PC-3 (cell line): ENCODE measurements at regions not wholly inside any gene's neighbourhood (a gene's known extent, or its start where the extent isn't known, plus 50 kb on each side); places are given as distances from the start of the nearest gene placed in this dataset.

Experiments
- ATAC-seq: fragments of 200-7000 bp; cut with Tn5 transposase; 2 replicates; pipeline ENCODE4 v1.9.1; 2020; ENCODE audit warnings: mild to moderate bottlenecking, moderate library complexity
- BruUV-seq: library from RNA; stranded (reverse); fragments of 400-500 nt; replicated peaks from 2 replicates; lab custom pipeline; 2021; lab: Mats Ljungman, UMichigan
- CTCF ChIA-PET: fragments of 300-600 bp; sonication (Branson Sonifier 250); formaldehyde crosslinking; loops from one replicate; lab custom pipeline; 2022; ENCODE audit warnings: antibody characterized with exemption; lab: Charles Lee
- POLR2A ChIA-PET: fragments of 300-600 bp; sonication (Branson Sonifier 250); formaldehyde crosslinking; loops from one replicate; lab custom pipeline; 2022; ENCODE audit warnings: antibody characterized with exemption; ENCODE audit not compliant: unreplicated experiment; lab: Charles Lee
- DNase-seq: peaks from one replicate; pipeline ENCODE4 v3.0.0-alpha.2; 2015
- H2AFZ ChIP-seq: fragments of 300-600 bp; sonication (generic); 2 replicates; pipeline ENCODE4 v1.6.0; 2016; ENCODE audit warnings: antibody characterized with exemption, low read length
- H3F3A ChIP-seq: fragments of 300-600 bp; sonication (generic); one replicate; pipeline ENCODE4 v1.6.0; 2017; ENCODE audit warnings: antibody characterized with exemption, low read length, control low read depth, mild to moderate bottlenecking; ENCODE audit not compliant: unreplicated experiment
- H3K27ac ChIP-seq: fragments of 300-600 bp; sonication (generic); 2 replicates; pipeline ENCODE4 v1.5.1; 2016; ENCODE audit warnings: mild to moderate bottlenecking, low read length
- H3K27me3 ChIP-seq: fragments of 300-600 bp; sonication (generic); 2 replicates; pipeline ENCODE4 v1.6.1; 2016; ENCODE audit warnings: low read length, mixed read lengths
- H3K36me3 ChIP-seq: fragments of 300-600 bp; sonication (generic); 2 replicates; pipeline ENCODE4 v1.6.1; 2016; ENCODE audit warnings: low read depth, mixed run types, low read length, mixed read lengths
- H3K4me1 ChIP-seq: fragments of 300-600 bp; sonication (generic); 2 replicates; pipeline ENCODE4 v1.5.1; 2016; ENCODE audit warnings: low read length; ENCODE audit not compliant: insufficient read depth
- H3K4me2 ChIP-seq: fragments of 300-600 bp; sonication (generic); 2 replicates; pipeline ENCODE4 v1.6.0; 2016; ENCODE audit warnings: low read length
- H3K4me3 ChIP-seq: fragments of 300-600 bp; sonication (generic); 2 replicates; pipeline ENCODE4 v1.5.1; 2016; ENCODE audit warnings: mild to moderate bottlenecking, low read length, mixed read lengths
- H3K79me2 ChIP-seq: fragments of 300-600 bp; sonication (generic); 2 replicates; pipeline ENCODE4 v1.6.1; 2017; ENCODE audit warnings: low read length, mixed read lengths
- H3K9ac ChIP-seq: fragments of 300-600 bp; sonication (generic); 2 replicates; pipeline ENCODE4 v1.6.0; 2016; ENCODE audit warnings: mild to moderate bottlenecking, low read length
- H3K9me2 ChIP-seq: fragments of 300-600 bp; sonication (generic); replicated peaks from 2 replicates; pipeline ENCODE4 v1.6.1; 2016; ENCODE audit warnings: mixed run types, low read length, mixed read lengths
- H3K9me3 ChIP-seq: fragments of 300-600 bp; sonication (generic); 2 replicates; pipeline ENCODE4 v1.6.1; 2016; ENCODE audit warnings: low read length, mixed read lengths
- H4K20me1 ChIP-seq: fragments of 300-600 bp; sonication (generic); 2 replicates; pipeline ENCODE4 v1.6.1; 2016; ENCODE audit warnings: low read length, mixed read lengths
- CTCF ChIP-seq: fragments of 300-600 bp; sonication (generic); conservative IDR thresholded peaks from 2 replicates; pipeline ENCODE4 v1.5.1; 2017; ENCODE audit warnings: antibody characterized with exemption, low read depth, mild to moderate bottlenecking, low read length
- EZH2 ChIP-seq: fragments of 300-600 bp; sonication (generic); IDR thresholded peaks from one replicate; pipeline ENCODE4 v1.6.1; 2017; ENCODE audit warnings: antibody characterized with exemption, mild to moderate bottlenecking, low read length; ENCODE audit not compliant: unreplicated experiment
- EZH2phosphoT487 ChIP-seq: fragments of 300-600 bp; sonication (generic); IDR thresholded peaks from 2 replicates; pipeline ENCODE4 v1.6.1; 2018; ENCODE audit warnings: mild to moderate bottlenecking, antibody characterized with exemption, low read length, borderline replicate concordance
- intact Hi-C: fragments of 100-400 bp; cut with micrococcal nuclease; formaldehyde crosslinking; loops from 2 replicates; pipeline ENCODE4 v1.9.0; 2023

- H3F3A ChIP-seq = no peaks in the 10 kb centered on the region
- no peak for ATAC-seq
- no peak overlapping the region for H2AFZ ChIP-seq
- no peaks in the 10 kb centered on the region for H3K9me2 ChIP-seq
- no peaks in the 10 kb centered on the region for H3K36me3 ChIP-seq
- H3K79me2 ChIP-seq = no peaks in the 10 kb centered on the region
- TF ChIP-seq EZH2phosphoT487 (no peak), CTCF (no peak), EZH2 (no peak)
- no peaks in the 10 kb centered on the region for H3K4me1 ChIP-seq
- no peak for DNase-seq
- no peak overlapping the region for H3K4me3 ChIP-seq
- BruUV-seq = no TSS peak
- no peak overlapping the region for H3K9ac ChIP-seq
- no peak overlapping the region for H3K27ac ChIP-seq
- CTCF ChIA-PET = no interaction called here
- intact Hi-C loops = no loop called here
- no peaks in the 10 kb centered on the region for H3K27me3 ChIP-seq
- H3K9me3 ChIP-seq = no peaks in the 10 kb centered on the region
- POLR2A ChIA-PET = no interaction called here
- H3K4me2 ChIP-seq = no peak overlapping the region
- H4K20me1 ChIP-seq = no peaks in the 10 kb centered on the region
Observed at GRCh38 chr3:5758699-5759098, 571.2 kb downstream of the EDEM1 start.

- BruUV-seq = no TSS peak
- CTCF ChIA-PET = no interaction called here
- ATAC-seq = no peak
- POLR2A ChIA-PET = no interaction called here
- H3K27ac ChIP-seq = no peak overlapping the region
- no peak overlapping the region for H2AFZ ChIP-seq
- no peaks in the 10 kb centered on the region for H3K9me3 ChIP-seq
- no peak overlapping the region for H3K4me3 ChIP-seq
- no peak for DNase-seq
- no peaks in the 10 kb centered on the region for H3K27me3 ChIP-seq
- no peaks in the 10 kb centered on the region for H3K4me1 ChIP-seq
- no peaks in the 10 kb centered on the region for H3K79me2 ChIP-seq
- no peak overlapping the region for H3K4me2 ChIP-seq
- no peaks in the 10 kb centered on the region for H3K9me2 ChIP-seq
- no peaks in the 10 kb centered on the region for H3K36me3 ChIP-seq
- intact Hi-C loops = no loop called here
- no peaks in the 10 kb centered on the region for H4K20me1 ChIP-seq
- TF ChIP-seq CTCF = no peak
- TF ChIP-seq EZH2phosphoT487 = no peak
- no peak for TF ChIP-seq EZH2
- H3F3A ChIP-seq = no peaks in the 10 kb centered on the region
- no peak overlapping the region for H3K9ac ChIP-seq
Observed at GRCh38 chr3:5762506-5762905, 575.0 kb downstream of the EDEM1 start.

- Histone ChIP-seq H3K9ac (no peak overlapping the region), H3F3A (no peaks in the 10 kb centered on the region), H3K9me2 (no peaks in the 10 kb centered on the region), H3K36me3 (no peaks in the 10 kb centered on the region), H3K79me2 (no peaks in the 10 kb centered on the region), H4K20me1 (no peaks in the 10 kb centered on the region), H3K27ac (no peak overlapping the region), H3K27me3 (no peaks in the 10 kb centered on the region), H3K9me3 (no peaks in the 10 kb centered on the region), H3K4me3 (no peak overlapping the region), H2AFZ (no peak overlapping the region), H3K4me2 (no peak overlapping the region), H3K4me1 (no peaks in the 10 kb centered on the region)
- ChIA-PET POLR2A (no interaction called here), CTCF (no interaction called here)
- intact Hi-C loops = no loop called here
- no peak for ATAC-seq
- no peak for DNase-seq
- TF ChIP-seq EZH2phosphoT487 (no peak), CTCF (no peak), EZH2 (no peak)
- no TSS peak for BruUV-seq
Observed at GRCh38 chr3:5766848-5767247, 579.3 kb downstream of the EDEM1 start.
